ENCODE measurements at regions not wholly inside any gene's neighbourhood (a gene's known extent, or its start where the extent isn't known, plus 50 kb on each side); places are given as distances from the start of the nearest gene placed in this dataset.

DNA sequence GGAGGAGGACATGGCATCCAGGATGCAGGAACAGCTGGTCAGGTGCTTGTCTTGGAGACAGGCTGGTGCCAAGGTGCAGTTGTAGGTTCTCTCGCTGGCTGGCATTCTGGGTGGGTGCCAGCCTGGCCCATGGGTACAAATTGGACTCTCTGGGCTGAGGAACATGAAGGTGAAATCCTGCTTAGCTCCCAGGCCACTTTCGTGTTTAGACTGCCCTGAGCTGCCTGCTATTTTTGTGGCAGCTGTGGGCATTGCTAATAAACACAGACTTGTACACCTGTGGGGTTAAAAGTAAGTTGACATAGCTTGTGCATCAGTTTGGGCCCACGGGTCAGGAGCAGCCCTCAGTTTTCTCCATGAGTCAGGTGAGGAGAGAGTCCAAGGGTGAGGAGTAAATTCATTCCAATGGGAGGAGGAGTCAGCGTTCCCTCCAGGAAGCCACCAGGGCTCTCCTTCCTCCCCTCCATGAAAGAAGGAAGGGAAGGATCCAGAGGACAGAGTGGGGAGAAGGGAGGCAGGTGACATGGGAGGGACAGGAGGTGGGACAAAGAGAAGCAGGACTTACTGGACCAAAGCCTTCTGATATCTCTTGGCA lies 380.0 kb downstream of the GLRX3 start:
- TF ChIP-seq CTCF (IDR thresholded peaks at IDR 0.05; ENCODE audit: insufficient read depth, low read length) = no peak
- no peak for TF ChIP-seq POLR2AphosphoS5 (IDR thresholded peaks at IDR 0.05; ENCODE audit: low read depth)
